ENCODE measurements at regions not wholly inside any gene's neighbourhood (a gene's known extent, or its start where the extent isn't known, plus 50 kb on each side); places are given as distances from the start of the nearest gene placed in this dataset.

DNA sequence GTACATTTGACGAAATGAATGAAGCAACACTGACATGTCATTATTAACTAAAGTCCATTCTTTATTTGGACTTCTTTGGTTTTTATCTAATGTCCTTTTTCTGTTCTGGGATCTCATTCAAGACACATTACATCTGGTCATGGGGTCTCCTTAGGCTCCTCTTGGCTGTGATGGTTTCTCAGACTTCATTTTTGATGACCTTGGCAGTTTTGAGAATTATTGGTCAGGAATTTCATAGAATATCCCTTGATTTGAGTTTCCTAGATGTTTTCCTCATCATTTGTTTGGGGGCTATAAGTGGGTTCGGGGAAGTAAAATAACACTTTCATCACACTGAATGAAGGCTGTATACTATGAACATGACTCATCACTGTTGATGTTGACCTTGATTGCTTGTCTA lies 770.6 kb downstream of the AACS start:
- no peak for DNase-seq (ENCODE audit: low read depth)
- TF ChIP-seq, protein P1, sequence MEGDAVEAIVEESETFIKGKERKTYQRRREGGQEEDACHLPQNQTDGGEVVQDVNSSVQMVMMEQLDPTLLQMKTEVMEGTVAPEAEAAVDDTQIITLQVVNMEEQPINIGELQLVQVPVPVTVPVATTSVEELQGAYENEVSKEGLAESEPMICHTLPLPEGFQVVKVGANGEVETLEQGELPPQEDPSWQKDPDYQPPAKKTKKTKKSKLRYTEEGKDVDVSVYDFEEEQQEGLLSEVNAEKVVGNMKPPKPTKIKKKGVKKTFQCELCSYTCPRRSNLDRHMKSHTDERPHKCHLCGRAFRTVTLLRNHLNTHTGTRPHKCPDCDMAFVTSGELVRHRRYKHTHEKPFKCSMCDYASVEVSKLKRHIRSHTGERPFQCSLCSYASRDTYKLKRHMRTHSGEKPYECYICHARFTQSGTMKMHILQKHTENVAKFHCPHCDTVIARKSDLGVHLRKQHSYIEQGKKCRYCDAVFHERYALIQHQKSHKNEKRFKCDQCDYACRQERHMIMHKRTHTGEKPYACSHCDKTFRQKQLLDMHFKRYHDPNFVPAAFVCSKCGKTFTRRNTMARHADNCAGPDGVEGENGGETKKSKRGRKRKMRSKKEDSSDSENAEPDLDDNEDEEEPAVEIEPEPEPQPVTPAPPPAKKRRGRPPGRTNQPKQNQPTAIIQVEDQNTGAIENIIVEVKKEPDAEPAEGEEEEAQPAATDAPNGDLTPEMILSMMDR (conservative IDR thresholded peaks at IDR 0.05; ENCODE audit: low read length), result no peak
- no peak overlapping the region for H3K4me3 ChIP-seq (ENCODE audit: low read length)

DNA sequence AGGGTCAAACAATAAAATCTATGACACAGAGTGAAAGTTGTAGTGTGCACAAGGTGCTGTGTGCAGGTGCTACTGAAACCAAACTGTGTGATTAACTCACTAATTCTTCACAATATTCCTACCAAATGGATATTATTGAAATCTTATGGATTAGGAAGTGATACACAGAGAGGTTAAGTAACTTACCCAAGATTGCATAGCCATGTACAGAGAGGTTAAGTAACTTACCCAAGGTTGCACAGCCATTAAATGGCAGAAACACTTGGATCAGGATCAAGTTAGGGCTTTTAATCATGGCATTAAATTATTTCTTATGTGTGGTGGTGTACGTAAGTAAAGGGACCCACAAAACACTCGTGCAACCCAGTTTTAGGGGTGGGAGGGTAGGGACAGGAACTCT lies 771.4 kb downstream of the AACS start:
- TF ChIP-seq, protein P1 (conservative IDR thresholded peaks at IDR 0.05; ENCODE audit: low read length), result no peak
- no peak for DNase-seq (ENCODE audit: low read depth)
- no peak overlapping the region for H3K4me3 ChIP-seq (ENCODE audit: low read length)

DNA sequence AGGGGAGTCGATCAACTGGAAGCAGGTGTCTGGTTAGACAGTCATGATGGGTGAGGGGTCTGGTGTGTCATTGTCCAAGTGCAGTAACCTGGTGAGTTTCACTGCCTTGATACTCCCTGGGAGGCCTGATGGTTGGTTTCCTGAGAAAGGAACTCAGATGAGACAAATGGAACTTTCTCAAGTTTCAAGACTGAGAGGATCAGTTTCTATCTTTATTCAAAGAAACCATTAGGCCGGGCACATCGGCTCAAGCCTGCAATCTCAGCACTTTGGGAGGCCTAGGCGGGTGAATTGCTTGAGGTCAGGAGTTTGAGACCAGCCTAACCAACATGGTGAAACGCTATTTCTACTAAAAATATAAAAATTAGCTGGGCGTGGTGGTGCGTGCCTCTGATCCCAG lies 776.1 kb downstream of the AACS start:
- TF ChIP-seq, protein P1 (conservative IDR thresholded peaks at IDR 0.05; ENCODE audit: low read length), result no peak
- DNase-seq (ENCODE audit: low read depth), result no peak
- no peak overlapping the region for H3K4me3 ChIP-seq (ENCODE audit: low read length)

DNA sequence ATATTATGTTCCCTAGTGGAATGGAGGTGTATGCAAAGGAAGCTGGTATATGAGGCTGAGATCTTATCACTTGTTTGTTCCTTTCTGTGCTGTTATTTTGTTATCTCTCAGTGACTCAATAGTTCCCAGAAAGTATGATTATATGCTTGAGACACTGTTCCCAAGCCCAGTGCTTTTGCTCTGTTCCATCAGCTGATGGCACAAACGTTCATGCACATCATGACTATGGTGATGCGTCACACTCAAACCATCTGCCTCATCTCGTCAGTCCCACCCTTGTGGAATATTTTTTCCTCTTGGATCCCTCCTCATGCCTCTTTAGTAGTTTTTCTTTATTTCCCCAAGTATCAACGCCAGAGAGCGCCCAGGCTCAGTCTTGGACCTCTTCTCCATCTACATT lies 786.9 kb downstream of the AACS start:
- TF ChIP-seq, protein P1 (conservative IDR thresholded peaks at IDR 0.05; ENCODE audit: low read length), result no peak
- DNase-seq (ENCODE audit: low read depth), result no peak
- H3K4me3 ChIP-seq (ENCODE audit: low read length), result no peak overlapping the region

DNA sequence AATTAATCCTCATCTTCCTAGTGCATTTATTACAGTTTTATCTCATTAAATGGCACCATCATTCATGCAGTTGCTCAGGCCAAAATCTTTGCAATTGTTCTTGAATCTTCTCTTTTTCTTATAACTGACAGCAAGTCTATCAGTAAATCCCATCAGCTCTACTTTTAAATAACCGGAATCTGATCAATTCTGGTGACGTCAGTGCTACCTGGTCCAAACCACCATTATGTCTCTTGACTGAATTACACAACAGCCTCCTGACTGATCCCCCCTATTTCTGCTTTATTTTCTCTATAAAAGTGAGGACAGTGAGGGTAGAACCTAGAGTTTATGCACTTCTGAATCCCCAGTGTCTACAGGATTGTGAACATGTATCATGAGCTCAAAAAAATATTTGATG lies 787.4 kb downstream of the AACS start:
- H3K4me3 ChIP-seq (ENCODE audit: low read length), result no peak overlapping the region
- DNase-seq (ENCODE audit: low read depth), result no peak
- TF ChIP-seq, protein P1 (conservative IDR thresholded peaks at IDR 0.05; ENCODE audit: low read length), result no peak

DNA sequence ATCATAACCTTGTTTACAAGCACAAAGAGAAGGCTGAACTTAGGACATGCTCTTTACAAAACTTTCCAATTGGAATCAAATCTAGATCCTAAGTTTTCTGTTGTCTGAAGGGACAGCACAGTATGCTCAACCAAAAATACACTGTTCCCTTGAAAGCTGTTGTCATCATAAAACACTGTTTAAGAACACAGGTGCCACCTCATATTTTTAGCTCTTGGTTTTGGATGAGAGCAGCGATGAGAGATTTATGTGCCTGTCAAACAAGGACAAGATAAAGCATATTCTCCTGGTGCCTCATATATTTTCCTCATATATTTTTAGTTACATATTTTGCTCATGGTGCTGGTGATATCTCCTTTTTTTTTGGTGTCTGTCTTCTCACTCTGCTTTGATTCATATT lies 788.4 kb downstream of the AACS start:
- TF ChIP-seq, protein P1 (conservative IDR thresholded peaks at IDR 0.05; ENCODE audit: low read length), result no peak
- no peak for DNase-seq (ENCODE audit: low read depth)
- no peak overlapping the region for H3K4me3 ChIP-seq (ENCODE audit: low read length)

DNA sequence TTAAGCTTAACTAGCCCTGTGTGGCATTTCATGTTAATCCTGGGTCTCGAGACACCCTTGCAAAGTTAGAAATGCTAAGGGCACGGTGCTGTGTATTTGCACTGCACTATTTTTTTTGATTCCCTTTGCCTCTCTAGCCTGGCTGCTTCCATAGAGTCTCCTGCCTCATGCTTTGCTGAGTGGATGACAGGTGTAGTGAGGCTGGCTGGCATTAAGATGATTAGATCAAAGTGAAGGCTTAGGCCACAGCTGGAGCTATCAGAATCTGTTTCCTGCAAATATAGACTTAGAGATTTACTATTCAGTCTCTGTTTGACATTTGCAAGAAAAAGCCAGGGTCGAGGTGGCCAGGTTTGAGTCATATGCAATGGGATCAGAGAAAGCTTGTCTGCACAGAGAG lies 791.1 kb downstream of the AACS start:
- DNase-seq (ENCODE audit: low read depth), result no peak
- H3K4me3 ChIP-seq (ENCODE audit: low read length), result no peak overlapping the region
- TF ChIP-seq, protein P1 (conservative IDR thresholded peaks at IDR 0.05; ENCODE audit: low read length), result no peak

All from AG10803 (cell line).